ENCODE measurements at regions not wholly inside any gene's neighbourhood (a gene's known extent, or its start where the extent isn't known, plus 50 kb on each side); places are given as distances from the start of the nearest gene placed in this dataset.
"Not testable (repeated sequence)": the region's sequence is repeated elsewhere in the genome, so short reads cannot be mapped to it uniquely, and the experiment has no call there.

DNA sequence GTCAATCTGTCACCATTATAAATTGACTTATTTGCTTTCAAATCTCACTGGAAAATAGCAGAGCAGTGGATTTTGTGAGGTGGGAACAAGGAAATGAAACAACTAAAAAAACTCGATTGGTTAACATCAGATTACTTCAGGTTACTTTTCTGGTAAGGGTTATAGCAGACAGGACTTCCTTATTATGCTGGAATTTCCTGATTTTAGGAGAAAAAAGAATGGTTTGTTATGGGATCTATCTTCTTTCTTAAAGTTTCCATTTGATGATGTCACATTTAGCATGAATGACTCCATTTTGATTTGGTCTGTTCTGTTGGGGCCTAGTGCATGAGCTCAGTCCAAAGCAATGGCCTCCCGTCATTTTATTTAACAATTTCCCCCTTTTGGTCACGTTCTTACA, 210.6 kb downstream of the KCNJ2 start:
- no TSS peak for BruUV-seq (replicated peaks)
- intact Hi-C loops (cut with micrococcal nuclease; ENCODE audit: unreplicated experiment) (no loop called here), in situ Hi-C loops (cut with HindIII; ENCODE audit: low pct_unique_long_range_greater_than_20kb, low sequenced_read_pairs) (no loop called here)
- ChIA-PET POLR2A (no interaction called here), CTCF (no interaction called here)
- Histone ChIP-seq H3K9me3 (ENCODE audit: control insufficient read depth, insufficient read depth, low read depth, low read length) (no peaks in the 10 kb centered on the region), H3K4me1 (ENCODE audit: control insufficient read depth, insufficient read depth, low read length) (no peaks in the 10 kb centered on the region), H3K4me3 (ENCODE audit: low read depth in 2 of 2, low read length in 2 of 2) (no peak overlapping the region), H3K27me3 (ENCODE audit: control insufficient read depth, insufficient read depth, low read length) (no peaks in the 10 kb centered on the region), H3K36me3 (ENCODE audit: control insufficient read depth, insufficient read depth, low read length) (no peaks in the 10 kb centered on the region), H3K27ac (ENCODE audit: low read length) (no peak overlapping the region)
- no peak for DNase-seq (ENCODE audit: low read depth, low spot score)
- no peak for ATAC-seq
- TF ChIP-seq, protein P1, sequence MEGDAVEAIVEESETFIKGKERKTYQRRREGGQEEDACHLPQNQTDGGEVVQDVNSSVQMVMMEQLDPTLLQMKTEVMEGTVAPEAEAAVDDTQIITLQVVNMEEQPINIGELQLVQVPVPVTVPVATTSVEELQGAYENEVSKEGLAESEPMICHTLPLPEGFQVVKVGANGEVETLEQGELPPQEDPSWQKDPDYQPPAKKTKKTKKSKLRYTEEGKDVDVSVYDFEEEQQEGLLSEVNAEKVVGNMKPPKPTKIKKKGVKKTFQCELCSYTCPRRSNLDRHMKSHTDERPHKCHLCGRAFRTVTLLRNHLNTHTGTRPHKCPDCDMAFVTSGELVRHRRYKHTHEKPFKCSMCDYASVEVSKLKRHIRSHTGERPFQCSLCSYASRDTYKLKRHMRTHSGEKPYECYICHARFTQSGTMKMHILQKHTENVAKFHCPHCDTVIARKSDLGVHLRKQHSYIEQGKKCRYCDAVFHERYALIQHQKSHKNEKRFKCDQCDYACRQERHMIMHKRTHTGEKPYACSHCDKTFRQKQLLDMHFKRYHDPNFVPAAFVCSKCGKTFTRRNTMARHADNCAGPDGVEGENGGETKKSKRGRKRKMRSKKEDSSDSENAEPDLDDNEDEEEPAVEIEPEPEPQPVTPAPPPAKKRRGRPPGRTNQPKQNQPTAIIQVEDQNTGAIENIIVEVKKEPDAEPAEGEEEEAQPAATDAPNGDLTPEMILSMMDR (IDR thresholded peaks at IDR 0.05), result no peak
- TF ChIP-seq POLR2AphosphoS5 (IDR thresholded peaks at IDR 0.05; ENCODE audit: low read depth, low read length) (no peak), TCF7L2 (IDR thresholded peaks at IDR 0.05; ENCODE audit: low read depth, low read length) (no peak), SIN3A (IDR thresholded peaks at IDR 0.05; ENCODE audit: borderline replicate concordance, insufficient read depth, low read depth, low read length) (no peak)
- TF ChIP-seq, protein P2, sequence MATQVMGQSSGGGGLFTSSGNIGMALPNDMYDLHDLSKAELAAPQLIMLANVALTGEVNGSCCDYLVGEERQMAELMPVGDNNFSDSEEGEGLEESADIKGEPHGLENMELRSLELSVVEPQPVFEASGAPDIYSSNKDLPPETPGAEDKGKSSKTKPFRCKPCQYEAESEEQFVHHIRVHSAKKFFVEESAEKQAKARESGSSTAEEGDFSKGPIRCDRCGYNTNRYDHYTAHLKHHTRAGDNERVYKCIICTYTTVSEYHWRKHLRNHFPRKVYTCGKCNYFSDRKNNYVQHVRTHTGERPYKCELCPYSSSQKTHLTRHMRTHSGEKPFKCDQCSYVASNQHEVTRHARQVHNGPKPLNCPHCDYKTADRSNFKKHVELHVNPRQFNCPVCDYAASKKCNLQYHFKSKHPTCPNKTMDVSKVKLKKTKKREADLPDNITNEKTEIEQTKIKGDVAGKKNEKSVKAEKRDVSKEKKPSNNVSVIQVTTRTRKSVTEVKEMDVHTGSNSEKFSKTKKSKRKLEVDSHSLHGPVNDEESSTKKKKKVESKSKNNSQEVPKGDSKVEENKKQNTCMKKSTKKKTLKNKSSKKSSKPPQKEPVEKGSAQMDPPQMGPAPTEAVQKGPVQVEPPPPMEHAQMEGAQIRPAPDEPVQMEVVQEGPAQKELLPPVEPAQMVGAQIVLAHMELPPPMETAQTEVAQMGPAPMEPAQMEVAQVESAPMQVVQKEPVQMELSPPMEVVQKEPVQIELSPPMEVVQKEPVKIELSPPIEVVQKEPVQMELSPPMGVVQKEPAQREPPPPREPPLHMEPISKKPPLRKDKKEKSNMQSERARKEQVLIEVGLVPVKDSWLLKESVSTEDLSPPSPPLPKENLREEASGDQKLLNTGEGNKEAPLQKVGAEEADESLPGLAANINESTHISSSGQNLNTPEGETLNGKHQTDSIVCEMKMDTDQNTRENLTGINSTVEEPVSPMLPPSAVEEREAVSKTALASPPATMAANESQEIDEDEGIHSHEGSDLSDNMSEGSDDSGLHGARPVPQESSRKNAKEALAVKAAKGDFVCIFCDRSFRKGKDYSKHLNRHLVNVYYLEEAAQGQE (IDR thresholded peaks at IDR 0.05; ENCODE audit: insufficient read depth in 1 of 2, low read depth in 2 of 2, low read length in 1 of 2), result no peak

DNA sequence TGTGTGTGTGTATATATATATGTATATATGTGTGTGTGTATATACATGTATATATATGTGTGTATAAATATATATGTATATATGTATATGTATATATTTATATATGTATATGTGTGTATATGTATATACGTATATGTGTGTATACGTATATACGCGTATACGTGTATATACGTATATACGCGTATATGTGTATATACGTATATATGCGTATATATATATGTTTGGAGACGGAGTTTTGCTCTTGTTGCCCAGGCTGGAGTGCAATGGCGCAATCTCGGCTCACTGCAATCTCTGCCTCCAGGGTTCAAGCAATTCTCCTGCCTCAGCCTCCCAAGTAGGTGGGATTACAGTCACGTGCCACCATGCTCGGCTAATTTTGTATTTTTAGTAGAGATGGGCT, 212.6 kb downstream of the KCNJ2 start:
- CTCF ChIA-PET, result interaction anchor here (0.6 kb wide), 1 partner anchor 177 kb away, joined by 12 read pairs; no protein-coding TSS in a partner anchor
- ATAC-seq; BruUV-seq (replicated peaks); in situ Hi-C loops (cut with HindIII; ENCODE audit: low pct_unique_long_range_greater_than_20kb, low sequenced_read_pairs); H3K4me1 ChIP-seq (ENCODE audit: control insufficient read depth, insufficient read depth, low read length); H3K36me3 ChIP-seq (ENCODE audit: control insufficient read depth, insufficient read depth, low read length); H3K9me3 ChIP-seq (ENCODE audit: control insufficient read depth, insufficient read depth, low read depth, low read length); H3K27ac ChIP-seq (ENCODE audit: low read length); intact Hi-C loops (cut with micrococcal nuclease; ENCODE audit: unreplicated experiment); H3K4me3 ChIP-seq (ENCODE audit: low read depth in 2 of 2, low read length in 2 of 2); H3K27me3 ChIP-seq (ENCODE audit: control insufficient read depth, insufficient read depth, low read length); POLR2A ChIA-PET; DNase-seq (ENCODE audit: low read depth, low spot score): not testable (repeated sequence)

DNA sequence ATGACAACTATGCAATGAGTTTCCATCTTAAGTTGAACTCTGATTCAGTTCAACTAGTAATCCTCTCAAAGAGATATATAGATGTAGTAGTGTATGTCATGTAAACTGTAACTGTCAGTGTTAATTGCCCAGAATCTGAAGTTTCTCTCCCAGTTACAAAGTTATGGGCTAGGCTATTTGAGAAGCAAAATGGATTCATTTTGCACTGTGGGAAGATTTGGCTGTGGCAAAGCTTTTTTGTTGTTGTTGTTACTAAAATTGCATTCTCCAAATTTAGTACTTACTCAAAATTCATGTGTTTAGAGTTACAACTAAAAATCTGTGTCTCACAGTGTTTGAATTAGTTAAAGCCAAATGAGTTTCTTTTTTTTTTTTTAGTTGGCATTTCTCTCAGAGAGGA, 219.0 kb downstream of the KCNJ2 start:
- DNase-seq (ENCODE audit: low read depth, low spot score), result no peak
- BruUV-seq (replicated peaks), result no TSS peak
- Histone ChIP-seq H3K27ac (ENCODE audit: low read length) (no peak overlapping the region), H3K4me3 (ENCODE audit: low read depth in 2 of 2, low read length in 2 of 2) (no peak overlapping the region), H3K4me1 (ENCODE audit: control insufficient read depth, insufficient read depth, low read length) (no peaks in the 10 kb centered on the region), H3K9me3 (ENCODE audit: control insufficient read depth, insufficient read depth, low read depth, low read length) (no peaks in the 10 kb centered on the region), H3K27me3 (ENCODE audit: control insufficient read depth, insufficient read depth, low read length) (no peaks in the 10 kb centered on the region), H3K36me3 (ENCODE audit: control insufficient read depth, insufficient read depth, low read length) (no peaks in the 10 kb centered on the region)
- CTCF ChIA-PET, result no interaction called here
- intact Hi-C loops (cut with micrococcal nuclease; ENCODE audit: unreplicated experiment), result no loop called here
- POLR2A ChIA-PET, result no interaction called here
- TF ChIP-seq TCF7L2 (IDR thresholded peaks at IDR 0.05; ENCODE audit: low read depth, low read length), result no peak
- TF ChIP-seq, protein P2 (IDR thresholded peaks at IDR 0.05; ENCODE audit: insufficient read depth in 1 of 2, low read depth in 2 of 2, low read length in 1 of 2), result no peak
- in situ Hi-C loops (cut with HindIII; ENCODE audit: low pct_unique_long_range_greater_than_20kb, low sequenced_read_pairs), result no loop called here
- ATAC-seq, result no peak

DNA sequence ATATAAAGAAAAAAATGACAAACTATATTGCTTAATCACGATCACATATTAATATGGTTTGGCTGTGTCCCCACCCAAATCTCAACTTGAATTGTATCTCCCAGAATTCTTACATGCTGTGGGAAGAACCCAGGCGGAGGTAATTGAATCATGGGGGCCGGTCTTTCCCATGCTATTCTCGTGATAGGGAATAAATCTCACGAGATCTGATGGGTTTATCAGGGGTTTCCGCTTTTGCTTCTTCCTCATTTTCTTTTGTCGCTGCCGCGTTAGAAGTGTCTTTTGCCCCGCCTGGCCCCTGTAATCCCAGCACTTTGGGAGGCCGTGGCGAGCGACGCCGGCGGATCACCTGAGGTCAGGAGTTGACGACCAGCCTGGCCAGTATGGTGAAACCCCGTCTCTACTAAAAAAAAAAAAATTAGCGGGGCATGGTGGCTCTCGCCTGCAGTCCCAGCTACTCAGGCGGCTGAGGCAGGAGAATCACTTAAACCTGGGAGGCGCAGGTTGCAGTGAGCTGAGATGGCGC, 220.0 kb downstream of the KCNJ2 start:
- H3K4me1 ChIP-seq (ENCODE audit: control insufficient read depth, insufficient read depth, low read length), result not testable (repeated sequence)

More for the DNA sequence above, 220.0 kb downstream of the KCNJ2 start:
- DNase-seq (ENCODE audit: low read depth, low spot score); intact Hi-C loops (cut with micrococcal nuclease; ENCODE audit: unreplicated experiment); H3K4me3 ChIP-seq (ENCODE audit: low read depth in 2 of 2, low read length in 2 of 2); H3K36me3 ChIP-seq (ENCODE audit: control insufficient read depth, insufficient read depth, low read length); POLR2A ChIA-PET; H3K9me3 ChIP-seq (ENCODE audit: control insufficient read depth, insufficient read depth, low read depth, low read length); CTCF ChIA-PET; BruUV-seq (replicated peaks); H3K27me3 ChIP-seq (ENCODE audit: control insufficient read depth, insufficient read depth, low read length); ATAC-seq; H3K27ac ChIP-seq (ENCODE audit: low read length); in situ Hi-C loops (cut with HindIII; ENCODE audit: low pct_unique_long_range_greater_than_20kb, low sequenced_read_pairs): not testable (repeated sequence)

Measured in Panc1 (cell line).